NB4 (cell line): ENCODE measurements at regions not wholly inside any gene's neighbourhood (a gene's known extent, or its start where the extent isn't known, plus 50 kb on each side); places are given as distances from the start of the nearest gene placed in this dataset.

Source experiments
- DNase-seq: peaks from one replicate; pipeline ENCODE4 v3.0.0; 2010; ENCODE audit warnings: low read depth
- H3K4me3 ChIP-seq: one replicate; pipeline ENCODE4 v1.5.1; 2011; ENCODE audit warnings: mild to moderate bottlenecking, low read depth, low read length, moderate library complexity
- CTCF ChIP-seq: IDR thresholded peaks from one replicate; pipeline ENCODE4 v1.5.1; 2012; ENCODE audit warnings: low read depth, low read length
- MAX ChIP-seq: IDR thresholded peaks from 2 replicates; pipeline ENCODE4 v1.6.1; 2011; ENCODE audit warnings: low read depth, low read length
- MYC ChIP-seq: IDR thresholded peaks from 2 replicates; pipeline ENCODE4 v1.6.1; 2011; ENCODE audit warnings: low read depth, low read length
- POLR2A ChIP-seq: IDR thresholded peaks from 2 replicates; pipeline ENCODE4 v1.6.1; 2011; ENCODE audit warnings: mild to moderate bottlenecking; ENCODE audit not compliant: insufficient read length; ENCODE audit errors: extremely low read depth

GRCh38 chr3:105963161-105963560 lies 94.3 kb upstream of the CBLB start:
- TF ChIP-seq POLR2A (no peak), CTCF (no peak), MAX (no peak), MYC (no peak)
- DNase-seq, result no peak
- H3K4me3 ChIP-seq, result no peak overlapping the region

- no peak for DNase-seq
- TF ChIP-seq MYC, result no peak
- TF ChIP-seq MAX, result no peak
- no peak for TF ChIP-seq CTCF
- TF ChIP-seq POLR2A, result no peak
- no peak overlapping the region for H3K4me3 ChIP-seq
Observed at GRCh38 chr3:105965384-105965783, 96.6 kb upstream of the CBLB start.

GRCh38 chr3:105967117-105967516 lies 98.3 kb upstream of the CBLB start:
- TF ChIP-seq CTCF, result no peak
- TF ChIP-seq MAX, result no peak
- TF ChIP-seq MYC, result no peak
- TF ChIP-seq POLR2A, result no peak
- no peak overlapping the region for H3K4me3 ChIP-seq
- no peak for DNase-seq

GRCh38 chr3:105970283-105970682 lies 101.5 kb upstream of the CBLB start:
- no peak overlapping the region for H3K4me3 ChIP-seq
- no peak for TF ChIP-seq MAX
- DNase-seq, result peak; percentile 73

GRCh38 chr3:105972069-105972468 lies 103.3 kb upstream of the CBLB start:
- no peak overlapping the region for H3K4me3 ChIP-seq
- no peak for DNase-seq
- TF ChIP-seq POLR2A, result no peak
- TF ChIP-seq MAX, result no peak
- TF ChIP-seq CTCF, result no peak
- TF ChIP-seq MYC, result no peak

- H3K4me3 ChIP-seq, result no peak overlapping the region
- no peak for DNase-seq
- TF ChIP-seq MYC (no peak), MAX (no peak), CTCF (no peak), POLR2A (no peak)
Observed at GRCh38 chr3:105974381-105974780, 105.6 kb upstream of the CBLB start.
